WTC11 (cell line): ENCODE measurements at regions not wholly inside any gene's neighbourhood (a gene's known extent, or its start where the extent isn't known, plus 50 kb on each side); places are given as distances from the start of the nearest gene placed in this dataset.

Experiments used
- ATAC-seq: fragments of 200-7000 bp; cut with Tn5 transposase; 2 replicates; pipeline ENCODE4 v1.10.0; 2021; ENCODE audit warnings: mild to moderate bottlenecking, moderate library complexity
- CTCF ChIA-PET: fragments of 300-600 bp; sonication (Branson Sonifier 250); formaldehyde crosslinking; loops from one replicate; lab custom pipeline; 2021; ENCODE audit warnings: antibody characterized with exemption; lab: Charles Lee
- POLR2A ChIA-PET: fragments of 350-600 bp; sonication (Branson Sonifier 250); formaldehyde crosslinking; loops from one replicate; lab custom pipeline; 2021; ENCODE audit warnings: antibody characterized with exemption; lab: Charles Lee
- DNase-seq: peaks from one replicate; pipeline ENCODE4 v3.0.0; 2021; ENCODE audit warnings: low spot score
- H3K27ac Mint-ChIP-seq: 2 replicates; pipeline ENCODE4 v1.8.0; 2021; ENCODE audit warnings: mixed read lengths
- H3K27me3 Mint-ChIP-seq: 2 replicates; pipeline ENCODE4 v1.8.0; 2021; ENCODE audit warnings: low read depth, mild to moderate bottlenecking, moderate library complexity, mixed read lengths
- H3K36me3 Mint-ChIP-seq: 2 replicates; pipeline ENCODE4 v1.8.0; 2021; ENCODE audit warnings: mixed read lengths
- H3K4me1 Mint-ChIP-seq: 2 replicates; pipeline ENCODE4 v1.8.0; 2022; ENCODE audit warnings: mixed read lengths
- H3K4me3 Mint-ChIP-seq: 2 replicates; pipeline ENCODE4 v1.8.0; 2021; ENCODE audit warnings: mild to moderate bottlenecking, moderate library complexity, mixed read lengths
- H3K9me3 Mint-ChIP-seq: 2 replicates; pipeline ENCODE4 v1.8.0; 2021; ENCODE audit warnings: mixed read lengths
- AFF4 ChIP-seq: sonication (generic); formaldehyde crosslinking; IDR thresholded peaks from 2 replicates; pipeline ENCODE4 v1.8.1; 2023; ENCODE audit warnings: mild to moderate bottlenecking, missing genetic modification reagents, borderline replicate concordance
- CREB1 ChIP-seq: sonication (generic); formaldehyde crosslinking; IDR thresholded peaks from 2 replicates; pipeline ENCODE4 v1.8.0; 2023; ENCODE audit warnings: mild to moderate bottlenecking, missing genetic modification reagents
- E2F4 ChIP-seq: sonication (generic); formaldehyde crosslinking; IDR thresholded peaks from 2 replicates; pipeline ENCODE4 v1.8.1; 2022; ENCODE audit warnings: low read depth, mild to moderate bottlenecking, moderate library complexity, missing genetic modification reagents, borderline replicate concordance
- E2F5 ChIP-seq: sonication (generic); formaldehyde crosslinking; IDR thresholded peaks from 2 replicates; pipeline ENCODE4 v1.8.1; 2022; ENCODE audit warnings: mild to moderate bottlenecking, moderate library complexity, missing genetic modification reagents
- ESRRA ChIP-seq: sonication (generic); formaldehyde crosslinking; IDR thresholded peaks from 2 replicates; pipeline ENCODE4 v1.8.1; 2022; ENCODE audit warnings: mild to moderate bottlenecking, missing genetic modification reagents, borderline replicate concordance
- ETV6 ChIP-seq: sonication (generic); formaldehyde crosslinking; IDR thresholded peaks from 2 replicates; pipeline ENCODE4 v1.8.1; 2022; ENCODE audit warnings: mild to moderate bottlenecking, missing genetic modification reagents
- FOXJ3 ChIP-seq: sonication (generic); formaldehyde crosslinking; IDR thresholded peaks from 2 replicates; pipeline ENCODE4 v1.9.0; 2021; ENCODE audit warnings: missing genetic modification reagents, mild to moderate bottlenecking, borderline replicate concordance
- HMGA2 ChIP-seq: fragments of 250-450 bp; sonication (Bioruptor Pico); IDR thresholded peaks from 2 replicates; pipeline ENCODE4 v1.4.0; 2021; ENCODE audit warnings: mild to moderate bottlenecking, moderate library complexity
- KAT7 ChIP-seq: sonication (generic); formaldehyde crosslinking; IDR thresholded peaks from 2 replicates; pipeline ENCODE4 v1.8.1; 2023; ENCODE audit warnings: missing genetic modification reagents, mild to moderate bottlenecking, borderline replicate concordance
- MLX ChIP-seq: sonication (generic); formaldehyde crosslinking; IDR thresholded peaks from 2 replicates; pipeline ENCODE4 v1.8.1; 2023; ENCODE audit warnings: mild to moderate bottlenecking, missing genetic modification reagents, moderate library complexity
- NFE2L1 ChIP-seq: sonication (generic); formaldehyde crosslinking; IDR thresholded peaks from 2 replicates; pipeline ENCODE4 v1.8.1; 2023; ENCODE audit warnings: missing genetic modification reagents
- NR1H2 ChIP-seq: sonication (generic); formaldehyde crosslinking; IDR thresholded peaks from 2 replicates; pipeline ENCODE4 v1.9.0; 2021; ENCODE audit warnings: mild to moderate bottlenecking, moderate library complexity, missing genetic modification reagents
- NR3C1 ChIP-seq: sonication (generic); formaldehyde crosslinking; conservative IDR thresholded peaks from 2 replicates; pipeline ENCODE4 v1.8.1; 2023; ENCODE audit warnings: low read depth, mild to moderate bottlenecking, missing genetic modification reagents
- PRDM15 ChIP-seq: sonication (generic); formaldehyde crosslinking; IDR thresholded peaks from 2 replicates; pipeline ENCODE4 v1.8.0; 2022; ENCODE audit warnings: missing genetic modification reagents
- STAT6 ChIP-seq: sonication (generic); formaldehyde crosslinking; conservative IDR thresholded peaks from 2 replicates; pipeline ENCODE4 v1.8.1; 2023; ENCODE audit warnings: mild to moderate bottlenecking, low read depth, missing genetic modification reagents, moderate library complexity
- ZNF138 ChIP-seq: sonication (generic); formaldehyde crosslinking; conservative IDR thresholded peaks from 2 replicates; pipeline ENCODE4 v1.8.1; 2022; ENCODE audit warnings: mild to moderate bottlenecking, moderate library complexity, missing genetic modification reagents
- ZNF263 ChIP-seq: sonication (generic); formaldehyde crosslinking; IDR thresholded peaks from 2 replicates; pipeline ENCODE4 v1.8.1; 2022; ENCODE audit warnings: low read depth, mild to moderate bottlenecking, moderate library complexity, missing genetic modification reagents
- ZNF416 ChIP-seq: fragments of 250-450 bp; sonication (Bioruptor Pico); IDR thresholded peaks from 2 replicates; pipeline ENCODE4 v1.9.0; 2021; ENCODE audit warnings: mild to moderate bottlenecking, inconsistent platforms

GRCh38 chr3:118227191-118227590 is 807.5 kb downstream of the IGSF11 start (continued):
- TF ChIP-seq E2F5 (CRISPR knock-in tag) = no peak
- no peak for TF ChIP-seq PRDM15 (CRISPR knock-in tag)
- no peak for TF ChIP-seq MLX

- CTCF ChIA-PET = no interaction called here
- Mint-ChIP-seq H3K4me3 (no peak overlapping the region), H3K27ac (no peak overlapping the region), H3K9me3 (no peaks in the 10 kb centered on the region), H3K4me1 (0 out of 2 replicates have a peak, but pooled peaks cover 4% of the 10 kb centered on the region)
- POLR2A ChIA-PET = no interaction called here
- no peak for DNase-seq
- no peak for ATAC-seq
- TF ChIP-seq E2F4 (CRISPR knock-in tag) (no peak), ZNF263 (CRISPR knock-in tag) (no peak), HMGA2 (CRISPR knock-in tag) (no peak), AFF4 (CRISPR knock-in tag) (no peak), STAT6 (CRISPR knock-in tag) (no peak)
- TF ChIP-seq, all 79 proteins: peak for 0
- Mint-ChIP-seq H3K36me3 (no peaks in the 10 kb centered on the region), H3K27me3 (no peaks in the 10 kb centered on the region)
Measured at GRCh38 chr3:118228151-118228550, 806.5 kb downstream of the IGSF11 start.

GRCh38 chr3:118229196-118229595 is 805.5 kb downstream of the IGSF11 start:
- Mint-ChIP-seq H3K9me3 (no peaks in the 10 kb centered on the region), H3K4me3 (no peak overlapping the region), H3K27me3 (no peaks in the 10 kb centered on the region), H3K4me1 (0 out of 2 replicates have a peak, but pooled peaks cover 4% of the 10 kb centered on the region), H3K36me3 (no peaks in the 10 kb centered on the region), H3K27ac (no peak overlapping the region)
- no peak for TF ChIP-seq KAT7
- TF ChIP-seq ZNF138 (CRISPR knock-in tag) = no peak
- no peak for TF ChIP-seq ETV6 (CRISPR knock-in tag)
- TF ChIP-seq NR3C1 = no peak
- TF ChIP-seq ESRRA (CRISPR knock-in tag) = no peak
- TF ChIP-seq FOXJ3 = no peak
- no peak for TF ChIP-seq NFE2L1
- no peak for TF ChIP-seq NR1H2 (CRISPR knock-in tag)
- no peak for TF ChIP-seq CREB1 (CRISPR knock-in tag)
- TF ChIP-seq ZNF416 (CRISPR knock-in tag) = no peak
- DNase-seq = no peak
- no peak for ATAC-seq
- CTCF ChIA-PET = no interaction called here
- POLR2A ChIA-PET = no interaction called here
